Smooth muscle cell (in vitro differentiated cells): ENCODE measurements at regions not wholly inside any gene's neighbourhood (a gene's known extent, or its start where the extent isn't known, plus 50 kb on each side); places are given as distances from the start of the nearest gene placed in this dataset.

Experiments
- DNase-seq: peaks from one replicate; lab custom pipeline; 2025; ENCODE audit not compliant: unreplicated experiment; lab: John Stamatoyannopoulos, UW
- H2AFZ ChIP-seq: fragments of 200-600 bp; sonication (generic); 2 replicates; pipeline ENCODE4 v1.6.0; 2016; ENCODE audit warnings: antibody characterized with exemption, low read depth, mild to moderate bottlenecking
- H3F3A ChIP-seq: fragments of 200-600 bp; sonication (generic); 2 replicates; pipeline ENCODE4 v1.6.0; 2017; ENCODE audit warnings: antibody characterized with exemption, low read depth
- H3K27ac ChIP-seq: fragments of 200-600 bp; sonication (generic); 2 replicates; pipeline ENCODE4 v1.5.1; 2016; ENCODE audit warnings: low read depth, mild to moderate bottlenecking
- H3K27me3 ChIP-seq: fragments of 200-600 bp; sonication (generic); 2 replicates; pipeline ENCODE4 v1.6.1; 2016; ENCODE audit warnings: low read depth, mild to moderate bottlenecking
- H3K36me3 ChIP-seq: fragments of 200-600 bp; sonication (generic); 2 replicates; pipeline ENCODE4 v1.5.1; 2016; ENCODE audit warnings: low read depth
- H3K4me1 ChIP-seq: fragments of 200-600 bp; sonication (generic); 2 replicates; pipeline ENCODE4 v1.5.1; 2016; ENCODE audit warnings: low read depth
- H3K4me2 ChIP-seq: fragments of 200-600 bp; sonication (generic); 2 replicates; pipeline ENCODE4 v1.6.0; 2016; ENCODE audit warnings: mild to moderate bottlenecking
- H3K4me3 ChIP-seq: fragments of 200-600 bp; sonication (generic); 2 replicates; pipeline ENCODE4 v1.5.1; 2016; ENCODE audit warnings: mild to moderate bottlenecking
- H3K79me2 ChIP-seq: fragments of 200-600 bp; sonication (generic); 2 replicates; pipeline ENCODE4 v1.6.0; 2016; ENCODE audit warnings: low read depth, mild to moderate bottlenecking
- H3K9ac ChIP-seq: fragments of 200-600 bp; sonication (generic); 2 replicates; pipeline ENCODE4 v1.6.0; 2016; ENCODE audit warnings: low read depth
- H3K9me3 ChIP-seq: fragments of 200-600 bp; sonication (generic); replicated peaks from 2 replicates; pipeline ENCODE4 v1.5.1; 2016; ENCODE audit warnings: low read depth
- H4K20me1 ChIP-seq: fragments of 200-600 bp; sonication (generic); 2 replicates; pipeline ENCODE4 v1.6.0; 2016; ENCODE audit warnings: low read depth
- WGBS: methylation state at CpG from one replicate; pipeline ENCODE4 v1.1.7; 2016; ENCODE audit warnings: low lambda C conversion rate; 5-methylcytosine and 5-hydroxymethylcytosine counted together
- TF ChIP-seq, protein P1 (sequence below): fragments of 200-600 bp; sonication (generic); IDR thresholded peaks from 2 replicates; pipeline ENCODE4 v1.5.1; 2017; ENCODE audit warnings: borderline replicate concordance, mild to moderate bottlenecking, antibody characterized with exemption; ENCODE audit not compliant: insufficient read depth, poor library complexity, severe bottlenecking

DNA sequence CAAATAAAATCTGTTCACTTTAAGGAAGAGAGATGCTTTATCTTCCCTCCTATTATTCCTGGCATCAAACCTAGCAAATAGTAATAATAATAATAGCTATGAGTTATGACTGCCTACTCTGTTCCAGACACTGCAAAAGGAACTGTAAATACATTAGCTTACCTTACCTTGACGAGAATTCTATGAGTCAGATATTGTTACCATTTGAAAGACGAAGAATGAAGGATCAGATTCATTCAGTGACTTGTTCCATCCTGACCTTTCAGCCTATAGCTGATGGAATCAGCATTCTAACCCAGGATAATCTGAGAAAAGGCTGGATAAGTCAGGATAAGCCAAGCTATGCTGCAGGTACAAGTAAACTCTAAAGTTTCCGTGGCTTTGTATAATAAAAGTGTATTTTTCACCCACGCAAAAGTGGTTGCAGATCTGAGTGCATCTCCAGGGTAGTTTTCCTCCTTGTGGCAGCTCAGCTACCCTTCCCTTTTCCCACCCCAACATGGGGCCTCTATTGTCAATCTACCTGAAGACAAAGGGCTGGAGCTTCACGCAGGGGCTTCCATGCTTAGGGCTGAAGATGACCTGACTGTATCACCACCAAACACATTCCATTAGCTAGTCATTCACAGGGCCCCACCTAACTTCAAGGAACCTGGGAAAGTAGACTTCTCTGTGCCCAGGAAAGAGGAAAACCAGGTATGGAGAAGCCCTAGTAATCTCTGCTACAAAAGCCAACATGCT is 57.2 kb upstream of the CCND2 start:
- Histone ChIP-seq H2AFZ (no peak overlapping the region), H3K4me3 (no peak overlapping the region), H3F3A (no peaks in the 10 kb centered on the region), H3K9ac (no peak overlapping the region), H3K27me3 (no peaks in the 10 kb centered on the region), H3K36me3 (no peaks in the 10 kb centered on the region), H3K79me2 (no peaks in the 10 kb centered on the region), H3K27ac (no peak overlapping the region), H3K4me1 (no peaks in the 10 kb centered on the region), H3K4me2 (no peak overlapping the region), H3K9me3 (no peaks in the 10 kb centered on the region), H4K20me1 (no peaks in the 10 kb centered on the region)
- WGBS: 84% methylated on average over 5 of the region's 5 CpGs
- TF ChIP-seq, protein P1, sequence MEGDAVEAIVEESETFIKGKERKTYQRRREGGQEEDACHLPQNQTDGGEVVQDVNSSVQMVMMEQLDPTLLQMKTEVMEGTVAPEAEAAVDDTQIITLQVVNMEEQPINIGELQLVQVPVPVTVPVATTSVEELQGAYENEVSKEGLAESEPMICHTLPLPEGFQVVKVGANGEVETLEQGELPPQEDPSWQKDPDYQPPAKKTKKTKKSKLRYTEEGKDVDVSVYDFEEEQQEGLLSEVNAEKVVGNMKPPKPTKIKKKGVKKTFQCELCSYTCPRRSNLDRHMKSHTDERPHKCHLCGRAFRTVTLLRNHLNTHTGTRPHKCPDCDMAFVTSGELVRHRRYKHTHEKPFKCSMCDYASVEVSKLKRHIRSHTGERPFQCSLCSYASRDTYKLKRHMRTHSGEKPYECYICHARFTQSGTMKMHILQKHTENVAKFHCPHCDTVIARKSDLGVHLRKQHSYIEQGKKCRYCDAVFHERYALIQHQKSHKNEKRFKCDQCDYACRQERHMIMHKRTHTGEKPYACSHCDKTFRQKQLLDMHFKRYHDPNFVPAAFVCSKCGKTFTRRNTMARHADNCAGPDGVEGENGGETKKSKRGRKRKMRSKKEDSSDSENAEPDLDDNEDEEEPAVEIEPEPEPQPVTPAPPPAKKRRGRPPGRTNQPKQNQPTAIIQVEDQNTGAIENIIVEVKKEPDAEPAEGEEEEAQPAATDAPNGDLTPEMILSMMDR: no peak
- no peak for DNase-seq

DNA sequence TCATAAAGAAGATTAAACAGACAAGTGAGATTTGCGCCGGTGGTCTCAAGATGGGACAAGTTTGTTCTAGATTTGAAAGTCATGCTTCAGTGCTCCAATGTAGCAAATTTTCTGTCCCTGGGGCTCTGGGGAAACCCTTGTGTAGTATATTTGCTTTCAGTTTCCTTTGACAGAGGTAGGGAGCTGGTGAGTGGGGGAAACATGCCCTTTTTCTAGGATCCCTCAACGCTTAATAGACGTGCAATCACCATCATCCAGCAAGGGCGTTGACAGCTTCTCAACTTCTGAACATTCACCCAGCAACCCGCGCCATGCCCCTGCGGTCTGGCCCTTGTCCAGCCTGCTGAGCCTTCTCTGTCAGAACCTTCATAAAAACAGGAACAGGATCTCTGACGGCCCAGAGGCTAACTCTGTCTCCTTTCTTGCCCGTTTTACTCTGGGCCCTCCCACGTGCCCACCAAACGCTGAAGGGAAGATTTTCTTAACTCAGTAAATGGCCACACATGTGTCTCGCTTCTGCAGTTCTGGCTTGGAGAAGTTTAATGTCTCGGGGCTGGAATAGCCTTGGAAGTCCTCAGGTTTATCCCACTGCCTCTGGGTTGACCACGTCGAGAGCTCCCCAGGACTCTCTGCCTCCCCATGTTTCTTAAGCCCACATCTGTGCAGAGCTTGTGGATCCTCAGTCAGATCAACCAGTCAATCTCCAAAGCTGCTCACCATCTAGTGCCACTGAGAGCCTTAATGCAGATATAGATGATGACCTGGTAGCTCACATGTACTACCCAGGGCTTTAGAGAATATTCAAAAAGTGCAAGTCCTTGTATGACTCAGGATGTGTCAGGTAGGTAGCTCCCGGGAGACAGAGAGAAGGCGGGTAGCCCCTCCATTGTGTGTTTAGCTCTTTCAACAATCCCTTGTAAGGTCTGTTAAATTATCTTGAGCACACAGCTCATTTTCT is 58.1 kb upstream of the CCND2 start:
- no peak overlapping the region for H3K4me2 ChIP-seq
- H2AFZ ChIP-seq: no peak overlapping the region
- no peaks in the 10 kb centered on the region for H3K9me3 ChIP-seq
- H3K4me1 ChIP-seq: no peaks in the 10 kb centered on the region
- DNase-seq: no peak
- no peaks in the 10 kb centered on the region for H4K20me1 ChIP-seq
- TF ChIP-seq, protein P1: no peak
- 77% methylated on average over 18 of the region's 18 CpGs for WGBS
- H3K79me2 ChIP-seq: no peaks in the 10 kb centered on the region
- no peak overlapping the region for H3K9ac ChIP-seq
- H3K4me3 ChIP-seq: no peak overlapping the region
- no peak overlapping the region for H3K27ac ChIP-seq
- no peaks in the 10 kb centered on the region for H3F3A ChIP-seq
- no peaks in the 10 kb centered on the region for H3K27me3 ChIP-seq
- H3K36me3 ChIP-seq: no peaks in the 10 kb centered on the region

DNA sequence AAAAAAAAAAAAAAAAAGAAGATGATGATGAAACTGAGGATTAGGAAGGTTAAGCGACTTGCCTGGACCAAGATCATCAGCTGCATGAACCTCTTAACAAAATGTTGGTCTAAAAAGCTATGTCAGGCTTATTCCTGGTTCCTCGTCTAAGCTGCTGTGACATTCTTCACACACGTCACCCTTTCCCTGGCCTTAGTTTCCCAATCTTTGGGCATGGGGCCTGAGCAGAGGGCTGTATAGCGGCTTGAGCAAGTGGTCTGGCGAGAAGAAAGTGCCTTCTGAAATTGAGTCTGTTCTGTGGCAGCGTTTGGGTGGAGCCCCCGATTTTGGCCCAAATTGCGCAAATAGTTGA is 58.7 kb upstream of the CCND2 start:
- TF ChIP-seq, protein P1: no peak
- H3K4me2 ChIP-seq: no peak overlapping the region
- no peak for DNase-seq
- H3K27ac ChIP-seq: no peak overlapping the region
- WGBS: 95% methylated on average over 8 of the region's 8 CpGs
- no peak overlapping the region for H3K4me3 ChIP-seq
- no peaks in the 10 kb centered on the region for H3K79me2 ChIP-seq
- H3K4me1 ChIP-seq: no peaks in the 10 kb centered on the region
- no peaks in the 10 kb centered on the region for H3K9me3 ChIP-seq
- no peak overlapping the region for H3K9ac ChIP-seq
- H4K20me1 ChIP-seq: no peaks in the 10 kb centered on the region
- H3F3A ChIP-seq: no peaks in the 10 kb centered on the region
- no peak overlapping the region for H2AFZ ChIP-seq
- no peaks in the 10 kb centered on the region for H3K36me3 ChIP-seq
- no peaks in the 10 kb centered on the region for H3K27me3 ChIP-seq
